ENCODE measurements at regions not wholly inside any gene's neighbourhood (a gene's known extent, or its start where the extent isn't known, plus 50 kb on each side); places are given as distances from the start of the nearest gene placed in this dataset.

DNA sequence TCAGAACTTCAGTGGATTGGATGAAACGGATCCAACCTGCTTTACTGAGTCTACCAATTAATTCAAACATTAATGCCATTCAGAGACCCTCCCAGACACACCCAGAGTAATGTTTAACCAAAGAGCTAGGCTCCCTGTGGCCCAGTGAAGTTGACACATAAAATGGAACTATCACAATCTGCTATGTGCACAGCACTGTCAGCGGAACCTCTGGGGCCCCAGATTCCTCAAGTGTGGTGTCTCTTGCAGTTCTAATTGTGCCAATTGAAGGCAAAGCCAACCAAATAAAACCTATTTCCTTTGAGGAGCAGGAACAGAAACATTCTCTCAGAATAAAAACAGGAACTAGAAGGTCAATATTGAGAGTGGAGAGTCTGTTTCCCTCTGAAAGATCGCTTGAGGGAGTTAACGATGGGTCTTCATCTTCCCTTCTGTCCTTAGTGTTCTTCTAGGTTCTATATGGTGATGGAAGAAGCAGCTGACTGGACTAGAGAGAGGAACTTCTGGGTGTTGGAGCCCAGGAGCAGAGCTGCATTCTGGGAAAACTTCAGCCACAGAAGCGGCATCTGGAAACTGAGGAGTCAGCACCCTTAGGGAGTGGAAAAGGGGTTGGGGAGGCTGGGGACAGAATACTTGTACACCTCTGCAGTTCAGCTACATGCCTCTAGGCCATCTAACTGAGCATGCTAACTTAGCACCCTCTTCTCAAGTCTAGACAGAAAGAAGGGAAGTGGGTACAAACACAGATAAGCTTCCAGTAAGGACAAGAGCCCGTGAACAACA lies 174.4 kb upstream of the FBXO11 start:
- intact Hi-C loops (cut with DNase I): no loop called here
- TF ChIP-seq POLR2A (IDR thresholded peaks at IDR 0.05) (no peak), POLR2AphosphoS5 (IDR thresholded peaks at IDR 0.05) (no peak)
- TF ChIP-seq, protein P1, sequence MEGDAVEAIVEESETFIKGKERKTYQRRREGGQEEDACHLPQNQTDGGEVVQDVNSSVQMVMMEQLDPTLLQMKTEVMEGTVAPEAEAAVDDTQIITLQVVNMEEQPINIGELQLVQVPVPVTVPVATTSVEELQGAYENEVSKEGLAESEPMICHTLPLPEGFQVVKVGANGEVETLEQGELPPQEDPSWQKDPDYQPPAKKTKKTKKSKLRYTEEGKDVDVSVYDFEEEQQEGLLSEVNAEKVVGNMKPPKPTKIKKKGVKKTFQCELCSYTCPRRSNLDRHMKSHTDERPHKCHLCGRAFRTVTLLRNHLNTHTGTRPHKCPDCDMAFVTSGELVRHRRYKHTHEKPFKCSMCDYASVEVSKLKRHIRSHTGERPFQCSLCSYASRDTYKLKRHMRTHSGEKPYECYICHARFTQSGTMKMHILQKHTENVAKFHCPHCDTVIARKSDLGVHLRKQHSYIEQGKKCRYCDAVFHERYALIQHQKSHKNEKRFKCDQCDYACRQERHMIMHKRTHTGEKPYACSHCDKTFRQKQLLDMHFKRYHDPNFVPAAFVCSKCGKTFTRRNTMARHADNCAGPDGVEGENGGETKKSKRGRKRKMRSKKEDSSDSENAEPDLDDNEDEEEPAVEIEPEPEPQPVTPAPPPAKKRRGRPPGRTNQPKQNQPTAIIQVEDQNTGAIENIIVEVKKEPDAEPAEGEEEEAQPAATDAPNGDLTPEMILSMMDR (IDR thresholded peaks at IDR 0.05): no peak
- H3K27ac ChIP-seq: no peak overlapping the region
- H3K27me3 ChIP-seq (replicated peaks; ENCODE audit: insufficient read depth): no peaks in the 10 kb centered on the region
- no peaks in the 10 kb centered on the region for H3K4me1 ChIP-seq (replicated peaks)
- H3K4me3 ChIP-seq: no peak overlapping the region
- DNase-seq (ENCODE audit: low spot score): no peak
- H3K9me3 ChIP-seq: no peaks in the 10 kb centered on the region
- 78% methylated on average over 6 of the region's 6 CpGs for WGBS
- H3K36me3 ChIP-seq: no peaks in the 10 kb centered on the region

DNA sequence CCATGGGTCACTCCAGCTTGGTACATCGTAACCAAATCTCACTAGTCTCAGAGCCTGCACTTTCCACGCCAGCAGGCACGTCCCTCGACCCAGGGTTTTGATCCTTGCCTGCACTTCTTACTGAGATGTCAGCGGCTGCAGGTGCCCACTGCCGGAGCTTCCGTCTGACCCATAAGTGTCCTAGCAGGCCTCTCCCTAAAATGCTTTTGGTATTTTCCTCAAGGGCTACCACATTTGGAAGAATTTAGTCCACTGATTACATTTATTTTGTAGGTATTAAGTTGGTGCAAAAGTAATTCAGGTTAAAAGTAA lies 175.0 kb upstream of the FBXO11 start:
- Histone ChIP-seq H3K27me3 (replicated peaks; ENCODE audit: insufficient read depth) (no peaks in the 10 kb centered on the region), H3K4me3 (no peak overlapping the region), H3K27ac (no peak overlapping the region), H3K4me1 (replicated peaks) (no peaks in the 10 kb centered on the region), H3K9me3 (no peaks in the 10 kb centered on the region), H3K36me3 (no peaks in the 10 kb centered on the region)
- 82% methylated on average over 7 of the region's 7 CpGs for WGBS
- intact Hi-C loops (cut with DNase I): no loop called here
- TF ChIP-seq, protein P1 (IDR thresholded peaks at IDR 0.05): no peak
- no peak for TF ChIP-seq POLR2A (IDR thresholded peaks at IDR 0.05)
- no peak for TF ChIP-seq POLR2AphosphoS5 (IDR thresholded peaks at IDR 0.05)
- no peak for DNase-seq (ENCODE audit: low spot score)

DNA sequence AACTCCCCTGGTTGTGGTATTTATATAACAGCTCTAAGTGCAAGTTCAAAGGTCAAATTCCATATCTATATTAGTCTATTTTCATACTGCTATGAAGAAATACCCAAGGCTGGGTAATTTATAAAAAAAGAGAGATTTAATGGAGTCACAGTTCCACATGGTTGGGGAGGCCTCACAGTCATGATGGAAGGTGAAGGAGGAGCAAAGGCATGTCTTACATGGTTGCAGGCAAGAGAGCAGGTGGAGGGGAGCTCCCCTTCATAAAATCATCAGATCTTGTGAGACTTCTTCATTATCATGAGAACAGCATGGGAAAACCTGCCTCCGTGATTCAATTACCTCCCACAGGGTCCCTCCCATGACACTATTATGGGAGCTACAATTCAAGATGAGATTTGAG lies 179.6 kb upstream of the FBXO11 start:
- no peak for DNase-seq (ENCODE audit: low spot score)
- no peaks in the 10 kb centered on the region for H3K36me3 ChIP-seq
- H3K4me1 ChIP-seq (replicated peaks): no peaks in the 10 kb centered on the region
- H3K4me3 ChIP-seq: no peak overlapping the region
- no peaks in the 10 kb centered on the region for H3K9me3 ChIP-seq
- TF ChIP-seq, protein P1 (IDR thresholded peaks at IDR 0.05): no peak
- TF ChIP-seq POLR2A (IDR thresholded peaks at IDR 0.05) (no peak), POLR2AphosphoS5 (IDR thresholded peaks at IDR 0.05) (no peak)
- no peaks in the 10 kb centered on the region for H3K27me3 ChIP-seq (replicated peaks; ENCODE audit: insufficient read depth)
- intact Hi-C loops (cut with DNase I): no loop called here
- H3K27ac ChIP-seq: no peak overlapping the region
- WGBS: 90% methylated on average over 1 of the region's 1 CpG

DNA sequence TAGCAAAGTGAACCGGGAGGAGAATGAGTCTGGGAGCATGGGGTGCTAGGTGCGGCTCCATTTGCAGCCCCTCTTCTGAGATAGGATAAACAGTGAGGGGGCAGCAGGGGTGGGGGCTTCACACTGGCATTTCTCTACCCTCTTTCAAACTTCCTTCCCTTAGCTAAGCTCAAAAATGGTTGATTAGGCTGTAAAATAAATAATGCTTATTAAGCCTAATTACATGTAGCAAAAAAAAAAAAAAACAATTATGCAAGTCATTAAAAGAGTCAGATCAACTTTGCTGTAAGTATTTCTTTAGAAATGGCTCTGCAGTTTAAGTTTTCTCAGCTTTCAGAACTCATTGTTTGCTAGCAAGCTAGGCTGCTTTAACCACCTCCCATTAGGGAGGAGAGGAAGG lies 182.7 kb upstream of the FBXO11 start:
- H3K4me3 ChIP-seq: no peak overlapping the region
- H3K36me3 ChIP-seq: no peaks in the 10 kb centered on the region
- no peak overlapping the region for H3K27ac ChIP-seq
- TF ChIP-seq POLR2AphosphoS5 (IDR thresholded peaks at IDR 0.05): no peak
- no peak for DNase-seq (ENCODE audit: low spot score)
- intact Hi-C loops (cut with DNase I): no loop called here
- H3K27me3 ChIP-seq (replicated peaks; ENCODE audit: insufficient read depth): no peaks in the 10 kb centered on the region
- no peaks in the 10 kb centered on the region for H3K9me3 ChIP-seq
- H3K4me1 ChIP-seq (replicated peaks): no peaks in the 10 kb centered on the region
- 79% methylated on average over 2 of the region's 2 CpGs for WGBS

DNA sequence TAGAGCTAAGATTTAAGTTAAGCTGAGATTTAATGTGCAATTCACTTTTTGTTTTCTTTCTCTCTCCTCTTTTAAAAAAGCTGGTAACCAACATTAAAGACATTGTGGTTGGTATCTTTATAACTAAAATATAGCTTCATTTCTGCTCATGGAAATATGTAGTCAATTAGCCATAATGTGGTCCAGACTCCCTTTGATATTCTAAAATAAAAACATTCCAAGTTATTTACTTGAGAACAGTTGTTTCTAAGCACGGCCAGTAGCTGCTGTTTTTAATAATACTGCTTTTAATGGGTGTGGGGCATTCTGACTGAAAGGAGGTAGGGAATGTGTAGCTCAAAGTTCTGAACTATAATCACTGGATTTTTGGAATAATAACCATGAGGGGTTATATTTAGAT lies 183.3 kb upstream of the FBXO11 start:
- Histone ChIP-seq H3K4me1 (replicated peaks) (no peaks in the 10 kb centered on the region), H3K27me3 (replicated peaks; ENCODE audit: insufficient read depth) (no peaks in the 10 kb centered on the region), H3K36me3 (no peaks in the 10 kb centered on the region), H3K9me3 (no peaks in the 10 kb centered on the region), H3K27ac (no peak overlapping the region), H3K4me3 (no peak overlapping the region)
- DNase-seq (ENCODE audit: low spot score): no peak
- TF ChIP-seq, protein P1 (IDR thresholded peaks at IDR 0.05): no peak
- TF ChIP-seq POLR2A (IDR thresholded peaks at IDR 0.05): no peak
- TF ChIP-seq POLR2AphosphoS5 (IDR thresholded peaks at IDR 0.05): no peak
- intact Hi-C loops (cut with DNase I): no loop called here
- WGBS: 49% methylated on average over 1 of the region's 1 CpG

Data from prostate gland (tissue), 2 donors.